Mucosa of descending colon (tissue), 3 donors: ENCODE measurements at regions not wholly inside any gene's neighbourhood (a gene's known extent, or its start where the extent isn't known, plus 50 kb on each side); places are given as distances from the start of the nearest gene placed in this dataset.

Experiments
- ATAC-seq: fragments of 200-7000 bp; cut with Tn5 transposase; one replicate; pipeline ENCODE4 v1.9.1; 2020; ENCODE audit warnings: mild to moderate bottlenecking, moderate library complexity
- DNase-seq, 3 donors: peaks; one replicate each; pipeline ENCODE4 v3.0.0-alpha.2; 2020
- H3K36me3 ChIP-seq: fragments of 200-600 bp; one replicate; pipeline ENCODE4 v1.8.0; 2021; ENCODE audit warnings: low read depth, mild to moderate bottlenecking
- H3K4me1 ChIP-seq: fragments of 200-600 bp; one replicate; pipeline ENCODE4 v1.8.0; 2021; ENCODE audit warnings: low read depth, mild to moderate bottlenecking
- H3K4me3 ChIP-seq: fragments of 200-600 bp; one replicate; pipeline ENCODE4 v1.8.0; 2021; ENCODE audit warnings: mild to moderate bottlenecking
- H3K9me3 ChIP-seq: fragments of 200-600 bp; one replicate; pipeline ENCODE4 v1.8.0; 2021; ENCODE audit warnings: mild to moderate bottlenecking
- CTCF ChIP-seq: fragments of 200-600 bp; IDR thresholded peaks from one replicate; pipeline ENCODE4 v1.8.0; 2022; ENCODE audit warnings: antibody characterized with exemption, mild to moderate bottlenecking
- intact Hi-C, 2 donors: fragments of 100-400 bp; cut with DNase I in 1 of 2; cut with micrococcal nuclease in 1 of 2; formaldehyde crosslinking; loops; one replicate each; pipeline versions ENCODE4 v1.11.0 to v1.11.1; 2022; cut with DNase I, micrococcal nuclease
- donor health status: DM: no; HTN: no; CAD: no; lungs with moderate emphysema.
- donor health status: DM: no; HTN: no; CAD: no.
- donor health status: DM: no; HTN: yes; CAD: no.

- DNase-seq (no peak), ATAC-seq (no peak)
- Histone ChIP-seq H3K4me1 (no peaks in the 10 kb centered on the region), H3K9me3 (no peaks in the 10 kb centered on the region), H3K36me3 (no peaks in the 10 kb centered on the region), H3K4me3 (no peak overlapping the region)
- no peak for TF ChIP-seq CTCF
- intact Hi-C loops = no loop called here
Measured at GRCh38 chr5:82661462-82661861, 383.3 kb upstream of the RPS23 start.

GRCh38 chr5:82659115-82659514 is 381.0 kb upstream of the RPS23 start:
- ATAC-seq = no peak
- no peaks in the 10 kb centered on the region for H3K9me3 ChIP-seq
- intact Hi-C loops = loop anchor here in 1 of 2 donors (5.0 kb wide), 1 partner anchor 142 kb away; no protein-coding TSS in a partner anchor
- DNase-seq = no peak
- H3K4me1 ChIP-seq = no peaks in the 10 kb centered on the region
- no peaks in the 10 kb centered on the region for H3K36me3 ChIP-seq
- no peak overlapping the region for H3K4me3 ChIP-seq
- no peak for TF ChIP-seq CTCF

GRCh38 chr5:82657033-82657699 is 379.0 kb upstream of the RPS23 start:
- Histone ChIP-seq H3K4me1 (no peaks in the 10 kb centered on the region), H3K36me3 (no peaks in the 10 kb centered on the region), H3K9me3 (no peaks in the 10 kb centered on the region), H3K4me3 (no peak overlapping the region)
- ATAC-seq (no peak), DNase-seq (no peak)
- TF ChIP-seq CTCF = no peak
- intact Hi-C loops = loop anchor here in 1 of 2 donors (5.0 kb wide), 1 partner anchor 140 kb away; no protein-coding TSS in a partner anchor

DNA sequence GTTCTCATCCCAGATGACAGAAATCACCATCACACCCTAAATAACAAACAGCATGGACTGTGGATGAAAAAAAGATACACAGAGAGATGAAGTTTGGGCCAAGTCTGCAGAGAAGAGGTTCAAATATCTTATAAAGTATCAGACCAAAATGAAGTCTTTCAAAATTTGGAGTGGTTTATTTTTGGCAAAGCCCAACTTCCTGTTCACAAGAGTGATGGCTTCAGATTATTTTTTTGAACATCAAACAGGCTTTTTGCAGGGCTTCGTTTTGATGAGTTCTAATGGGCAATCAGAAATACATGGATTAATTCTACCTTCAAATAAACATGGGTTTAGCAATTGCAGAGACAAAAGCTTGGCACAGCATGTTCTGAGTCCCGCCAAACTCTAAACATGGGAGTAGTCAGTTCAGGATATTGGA is 378.2 kb upstream of the RPS23 start:
- H3K9me3 ChIP-seq = no peaks in the 10 kb centered on the region
- DNase-seq (no peak), ATAC-seq (no peak)
- no peaks in the 10 kb centered on the region for H3K36me3 ChIP-seq
- no peak for TF ChIP-seq CTCF
- intact Hi-C loops = loop anchor here in 1 of 2 donors (5.0 kb wide), 1 partner anchor 139 kb away; no protein-coding TSS in a partner anchor
- H3K4me1 ChIP-seq = no peaks in the 10 kb centered on the region
- H3K4me3 ChIP-seq = no peak overlapping the region

GRCh38 chr5:82655078-82655477 is 376.9 kb upstream of the RPS23 start:
- Histone ChIP-seq H3K4me1 (no peaks in the 10 kb centered on the region), H3K4me3 (no peak overlapping the region), H3K9me3 (no peaks in the 10 kb centered on the region), H3K36me3 (no peaks in the 10 kb centered on the region)
- TF ChIP-seq CTCF = no peak
- ATAC-seq = no peak
- no peak for DNase-seq
- intact Hi-C loops = loop anchor here in 1 of 2 donors (5.0 kb wide), 1 partner anchor 138 kb away; no protein-coding TSS in a partner anchor
